GM19099 (cell line): ENCODE measurements at regions not wholly inside any gene's neighbourhood (a gene's known extent, or its start where the extent isn't known, plus 50 kb on each side); places are given as distances from the start of the nearest gene placed in this dataset.

Experiments used
- POLR2A ChIP-seq: IDR thresholded peaks from 3 replicates; pipeline ENCODE4 v1.6.1; 2011; ENCODE audit warnings: low read depth; ENCODE audit not compliant: insufficient read length; ENCODE audit errors: extremely low read depth

DNA sequence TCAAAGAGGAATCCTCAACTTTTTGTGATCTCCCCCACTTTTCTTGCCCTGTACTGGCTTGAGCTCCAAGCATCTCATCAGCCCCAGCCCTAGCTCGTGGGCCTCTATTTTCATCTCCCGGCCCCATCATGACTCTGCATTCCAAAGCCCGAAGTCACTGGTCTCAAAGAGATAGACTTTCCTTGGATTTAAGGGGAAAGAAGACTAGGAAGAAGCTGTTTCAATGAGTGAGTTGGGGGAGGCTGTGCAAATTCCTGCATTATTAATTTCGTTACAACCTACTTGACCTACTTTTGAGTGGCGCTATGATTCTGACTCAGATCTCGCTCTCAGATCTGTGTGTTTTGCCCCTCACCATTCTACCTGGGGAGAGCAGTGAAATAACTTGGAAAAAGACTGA is 266.6 kb upstream of the TBL1XR1 start:
- no peak for TF ChIP-seq POLR2A

DNA sequence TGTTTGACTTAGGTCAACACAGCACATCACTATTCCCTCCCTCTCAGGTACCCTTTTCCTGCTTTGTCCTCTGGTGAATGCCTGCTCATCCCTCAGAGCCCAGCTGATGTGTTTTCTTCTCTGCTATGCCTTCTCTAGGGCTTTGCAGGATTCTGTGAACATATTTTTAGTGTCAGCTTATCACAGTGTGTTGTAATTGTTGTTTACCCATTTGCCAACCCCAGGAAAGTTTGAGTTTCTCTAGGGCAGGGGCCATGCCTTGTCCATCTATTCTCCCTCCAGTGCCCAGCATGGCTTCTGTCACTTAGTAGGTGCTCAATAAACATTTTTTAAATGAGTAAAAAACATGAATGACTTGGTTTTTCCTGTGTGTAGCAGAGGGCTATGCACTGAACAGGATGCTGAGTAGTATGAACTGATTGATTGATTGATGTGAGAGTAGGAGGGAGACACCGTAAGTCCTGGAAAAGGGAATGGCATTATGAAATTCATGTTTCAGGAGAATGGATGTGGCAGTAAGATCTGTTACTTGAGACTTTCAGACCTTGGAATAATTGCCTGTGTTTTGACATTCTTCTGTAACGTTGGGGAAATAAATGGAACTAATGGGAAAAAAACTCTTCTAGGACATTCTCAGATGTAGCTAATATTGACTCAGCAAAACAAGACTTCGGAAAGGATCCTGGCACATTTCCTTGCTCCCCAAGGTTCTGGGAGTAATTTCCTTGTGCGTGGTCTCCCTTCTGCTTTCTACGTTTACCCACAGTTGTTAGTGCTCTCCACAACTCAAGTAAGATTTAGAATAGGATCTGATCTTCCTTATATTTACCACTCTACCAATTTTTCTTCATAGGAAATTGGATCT is 267.3 kb upstream of the TBL1XR1 start:
- no peak for TF ChIP-seq POLR2A

GRCh38 chr3:177465257-177465642 is 268.0 kb upstream of the TBL1XR1 start:
- no peak for TF ChIP-seq POLR2A

DNA sequence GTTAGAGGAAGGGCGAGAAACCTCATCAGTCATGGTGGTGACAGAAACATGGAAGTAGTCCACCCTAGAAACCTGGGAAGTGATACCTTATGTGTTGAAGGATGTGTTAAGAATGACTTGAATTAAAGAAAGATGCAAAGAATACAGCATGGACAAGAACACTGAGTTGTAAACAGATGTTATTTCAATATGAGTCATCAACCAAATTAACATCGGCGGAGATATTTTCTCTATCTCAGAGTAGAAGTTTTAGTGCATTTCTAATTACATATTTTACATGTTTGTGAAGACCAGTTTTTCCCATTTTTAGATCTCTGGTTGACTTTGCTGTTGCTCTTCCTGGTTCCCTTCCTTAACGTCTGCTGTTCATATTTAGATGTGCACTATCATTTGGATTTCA is 268.8 kb upstream of the TBL1XR1 start:
- TF ChIP-seq POLR2A: no peak

DNA sequence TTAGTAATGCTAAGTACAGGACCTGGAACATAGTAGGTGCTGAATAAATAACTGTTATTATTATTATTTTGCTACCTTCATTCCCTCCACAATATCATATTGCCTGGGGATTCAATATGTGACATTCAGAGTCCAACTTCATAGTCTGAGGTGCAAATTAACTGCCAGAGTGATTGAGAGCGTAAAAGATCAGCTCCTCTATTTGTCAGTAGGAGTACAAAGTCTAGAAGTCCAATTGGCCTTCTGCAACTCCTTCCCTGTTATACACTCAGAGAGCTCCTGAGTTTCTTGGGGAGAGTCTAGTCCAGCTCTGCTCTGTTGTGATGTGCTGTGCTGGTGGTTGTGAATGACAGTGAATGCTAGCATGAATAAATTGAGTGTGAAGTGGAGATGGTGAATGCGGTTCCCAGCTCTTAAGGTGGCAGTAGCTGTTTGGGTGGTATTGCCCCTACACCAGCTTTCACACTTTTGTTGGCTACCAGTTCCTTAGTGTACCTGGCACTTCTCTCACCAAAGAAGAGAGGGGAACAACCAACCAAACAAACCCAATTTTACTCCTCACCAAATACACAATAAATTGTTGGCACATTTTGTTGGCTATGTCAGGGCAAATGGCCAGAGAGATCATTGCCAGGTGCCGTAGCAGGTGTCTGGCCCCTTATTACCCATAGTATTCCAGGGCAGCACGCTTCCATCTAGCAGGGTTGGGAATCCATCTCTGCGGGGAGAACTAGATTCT is 270.1 kb upstream of the TBL1XR1 start:
- no peak for TF ChIP-seq POLR2A

DNA sequence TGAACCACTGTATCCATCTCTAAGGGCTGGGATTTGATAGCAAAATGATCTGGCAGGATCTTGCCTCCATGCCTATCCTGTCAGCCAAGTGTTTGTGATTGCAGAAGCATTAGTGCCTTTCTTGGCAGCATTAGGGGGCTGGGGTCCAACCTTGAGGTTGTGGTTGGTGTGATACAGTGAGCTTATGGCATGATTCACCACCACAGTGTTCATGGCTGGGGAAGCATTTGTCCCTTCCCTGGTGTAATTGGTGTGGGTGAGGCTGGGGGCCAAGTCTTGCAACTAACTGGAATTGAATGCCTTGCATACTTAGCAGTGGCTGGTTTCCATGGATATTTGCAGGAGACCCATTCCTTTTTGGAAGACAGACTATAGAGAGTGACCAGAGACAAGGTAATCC is 271.0 kb upstream of the TBL1XR1 start:
- no peak for TF ChIP-seq POLR2A

GRCh38 chr3:177468816-177469215 is 271.5 kb upstream of the TBL1XR1 start:
- TF ChIP-seq POLR2A: no peak

GRCh38 chr3:177469216-177469615 is 271.9 kb upstream of the TBL1XR1 start:
- no peak for TF ChIP-seq POLR2A

DNA sequence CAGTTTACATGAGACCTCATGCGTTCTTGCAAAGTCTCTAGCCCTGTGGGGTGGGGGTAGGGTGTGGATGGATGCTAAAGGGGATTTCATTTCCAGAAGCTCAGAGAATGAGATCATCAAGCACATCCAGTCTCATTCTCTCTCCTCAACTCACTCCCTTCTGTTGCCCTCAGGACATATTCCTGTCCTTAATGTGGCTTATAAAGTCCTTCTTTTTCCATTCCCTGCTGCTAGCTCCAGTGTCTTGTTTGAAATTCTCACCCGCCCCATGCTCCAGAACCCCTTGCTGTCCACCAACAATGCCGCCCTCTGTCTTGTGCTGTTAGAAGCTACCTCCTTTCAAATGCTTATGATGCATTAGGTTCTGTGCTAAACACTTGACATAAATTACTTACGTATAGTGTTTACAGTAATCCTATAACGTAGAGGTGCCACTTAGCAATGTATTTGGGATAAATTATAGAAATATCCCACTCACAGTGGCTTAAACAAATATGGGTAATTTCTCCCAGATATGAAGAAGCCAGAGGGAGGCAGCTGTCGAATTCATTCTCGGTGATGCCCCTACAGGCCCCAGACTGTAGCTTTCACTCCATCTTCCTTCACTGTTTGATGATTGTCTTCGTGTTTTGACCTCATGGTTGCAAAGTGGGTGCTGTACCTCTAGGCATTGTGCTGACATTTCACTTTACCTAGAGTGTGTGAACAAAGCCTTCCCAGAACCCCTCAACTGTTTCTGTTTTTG is 273.1 kb upstream of the TBL1XR1 start:
- no peak for TF ChIP-seq POLR2A

GRCh38 chr3:177471733-177472480 is 274.6 kb upstream of the TBL1XR1 start:
- no peak for TF ChIP-seq POLR2A

GRCh38 chr3:177473184-177473583 is 275.9 kb upstream of the TBL1XR1 start:
- TF ChIP-seq POLR2A: no peak

GRCh38 chr3:177473903-177474302 is 276.6 kb upstream of the TBL1XR1 start:
- TF ChIP-seq POLR2A: no peak

GRCh38 chr3:177474652-177475355 is 277.5 kb upstream of the TBL1XR1 start:
- no peak for TF ChIP-seq POLR2A

GRCh38 chr3:177475356-177475665 is 278.0 kb upstream of the TBL1XR1 start:
- no peak for TF ChIP-seq POLR2A
